Keratinocyte (primary cell): ENCODE measurements at regions not wholly inside any gene's neighbourhood (a gene's known extent, or its start where the extent isn't known, plus 50 kb on each side); places are given as distances from the start of the nearest gene placed in this dataset.

Source experiments
- CTCF ChIP-seq, 3 experiments: IDR thresholded peaks in 1 of 3; conservative IDR thresholded peaks in 1 of 3; optimal IDR thresholded peaks in 1 of 3; 2 replicates in 2 of 3; 3 replicates in 1 of 3; pipeline versions ENCODE3 to v1.5.1; 2011; ENCODE audit warnings: low read length in 3 of 3, mild to moderate bottlenecking in 3 of 3, moderate library complexity in 2 of 3, control low read depth in 1 of 3, inconsistent platforms in 1 of 3; ENCODE audit not compliant: insufficient read depth in 2 of 3; ENCODE audit errors: extremely low read depth in 1 of 3
- EZH2 ChIP-seq: IDR thresholded peaks from one replicate; pipeline ENCODE4 v1.6.1; 2012; ENCODE audit warnings: inconsistent platforms, mild to moderate bottlenecking, low read length, moderate library complexity

DNA sequence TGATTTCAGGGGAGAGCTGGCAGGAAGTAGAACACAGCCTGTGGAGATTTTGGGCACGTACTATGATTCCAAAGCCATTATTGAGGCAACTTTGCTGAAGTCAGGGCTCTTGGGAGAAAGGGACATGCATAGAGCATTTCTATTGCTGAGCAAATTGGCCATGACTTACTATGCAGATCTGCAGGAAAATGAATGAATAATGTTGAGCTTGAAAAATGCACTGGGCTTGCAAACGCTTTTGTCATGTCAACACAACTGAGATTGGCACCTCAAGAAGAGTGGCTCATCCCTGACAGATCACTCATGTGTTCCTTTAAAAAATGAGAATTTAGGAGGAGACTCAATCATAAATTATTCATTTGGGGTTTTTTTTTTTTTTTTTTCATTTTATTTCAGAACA is 230.5 kb downstream of the MBD2 start:
- no peak for TF ChIP-seq EZH2
- no peak for TF ChIP-seq CTCF (optimal IDR thresholded peaks at IDR 0.05 in 1 of 3, IDR thresholded peaks at IDR 0.05 in 1 of 3, conservative IDR thresholded peaks at IDR 0.05 in 1 of 3; ENCODE audit: extremely low read depth in 1 of 3, insufficient read depth in 2 of 3, low read length in 3 of 3)
